A673 (cell line): ENCODE measurements at regions not wholly inside any gene's neighbourhood (a gene's known extent, or its start where the extent isn't known, plus 50 kb on each side); places are given as distances from the start of the nearest gene placed in this dataset.
"Not testable (repeated sequence)": the region's sequence is repeated elsewhere in the genome, so short reads cannot be mapped to it uniquely, and the experiment has no call there.

ENCODE experiments used
- BruUV-seq: library from RNA; stranded (reverse); fragments of 400-500 nt; replicated peaks from 2 replicates; lab custom pipeline; 2021; lab: Mats Ljungman, UMichigan
- CTCF ChIA-PET: fragments of 300-600 bp; sonication (Branson Sonifier 250); formaldehyde crosslinking; loops from one replicate; lab custom pipeline; 2022; ENCODE audit warnings: antibody characterized with exemption; lab: Charles Lee
- POLR2A ChIA-PET: fragments of 300-600 bp; sonication (Branson Sonifier 250); formaldehyde crosslinking; loops from one replicate; lab custom pipeline; 2022; ENCODE audit warnings: antibody characterized with exemption; ENCODE audit not compliant: low non-redundant PET; lab: Charles Lee
- DNase-seq: peaks from one replicate; pipeline ENCODE4 v3.0.0-alpha.2; 2015; ENCODE audit warnings: low spot score
- H3K27ac ChIP-seq: fragments of 200-600 bp; sonication (generic); 2 replicates; pipeline ENCODE4 v1.5.1; 2016; ENCODE audit warnings: mixed run types, low read depth, mild to moderate bottlenecking, mixed read lengths, antibody characterized with exemption, low read length; ENCODE audit not compliant: poor library complexity, severe bottlenecking
- H3K27me3 ChIP-seq: fragments of 200-600 bp; sonication (generic); replicated peaks from 2 replicates; pipeline ENCODE4 v1.6.1; 2017; ENCODE audit warnings: mixed run types, low read depth, mild to moderate bottlenecking, mixed read lengths, antibody characterized with exemption, low read length; ENCODE audit not compliant: insufficient read depth, poor library complexity
- H3K36me3 ChIP-seq: fragments of 200-600 bp; sonication (generic); 2 replicates; pipeline ENCODE4 v1.6.1; 2016; ENCODE audit warnings: mixed run types, mild to moderate bottlenecking, mixed read lengths, antibody characterized with exemption, low read length; ENCODE audit not compliant: insufficient read depth, poor library complexity, severe bottlenecking
- H3K4me1 ChIP-seq: fragments of 200-600 bp; sonication (generic); 2 replicates; pipeline ENCODE4 v1.6.1; 2017; ENCODE audit warnings: mixed run types, mild to moderate bottlenecking, mixed read lengths, antibody characterized with exemption, low read length; ENCODE audit not compliant: insufficient read depth, poor library complexity, severe bottlenecking
- H3K4me3 ChIP-seq: fragments of 200-600 bp; sonication (generic); 2 replicates; pipeline ENCODE4 v1.5.1; 2016; ENCODE audit warnings: low read depth, mixed run types, mild to moderate bottlenecking, mixed read lengths, low read length; ENCODE audit not compliant: poor library complexity, severe bottlenecking
- H3K9me3 ChIP-seq: fragments of 200-600 bp; sonication (generic); 2 replicates; pipeline ENCODE4 v1.6.1; 2016; ENCODE audit warnings: mixed run types, low read depth, mild to moderate bottlenecking, mixed read lengths, antibody characterized with exemption, low read length; ENCODE audit not compliant: poor library complexity, severe bottlenecking
- CTCF ChIP-seq: fragments of 300-800, 200-600 bp; sonication (generic); conservative IDR thresholded peaks from 2 replicates; pipeline ENCODE4 v1.5.1; 2017; ENCODE audit warnings: low read depth, mild to moderate bottlenecking, antibody characterized with exemption, low read length, moderate library complexity, mixed read lengths
- EZH2 ChIP-seq: fragments of 200-600 bp; sonication (generic); IDR thresholded peaks from 2 replicates; pipeline ENCODE4 v1.6.1; 2017; ENCODE audit warnings: borderline replicate concordance, low read depth, mild to moderate bottlenecking, mixed read lengths, antibody characterized with exemption, low read length; ENCODE audit not compliant: poor library complexity, severe bottlenecking
- intact Hi-C: fragments of 100-400 bp; cut with micrococcal nuclease; formaldehyde crosslinking; loops from one replicate; pipeline ENCODE4 v1.10.0; 2022; ENCODE audit not compliant: unreplicated experiment

GRCh38 chr21:9776286-9777020 is 744.9 kb upstream of the TPTE start:
- H3K27ac ChIP-seq, DNase-seq, intact Hi-C loops, BruUV-seq, H3K4me3 ChIP-seq, H3K4me1 ChIP-seq, H3K27me3 ChIP-seq, CTCF ChIA-PET, POLR2A ChIA-PET, H3K36me3 ChIP-seq: not testable (repeated sequence)
- H3K9me3 ChIP-seq, result peaks cover 70% of the 10 kb centered on the region

DNA sequence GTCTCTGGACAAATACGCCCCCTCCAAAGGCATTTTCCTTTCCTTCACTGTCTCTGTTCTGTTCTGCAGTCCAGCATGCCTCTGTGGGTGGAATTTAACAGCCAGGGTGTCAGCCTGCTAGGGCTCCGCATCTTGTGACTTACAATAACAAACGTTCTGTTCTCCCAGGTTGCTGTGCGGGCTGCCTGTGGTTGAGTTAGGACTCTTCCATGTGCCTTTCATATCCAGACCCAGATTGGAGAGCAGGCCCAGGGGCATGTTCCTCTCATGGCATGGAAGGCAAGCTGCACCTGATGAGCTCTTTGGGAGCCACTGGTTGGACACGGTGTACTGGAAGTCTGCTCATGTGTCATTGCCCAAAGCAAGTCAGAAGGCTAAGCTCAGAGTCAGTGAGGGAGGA is 742.8 kb upstream of the TPTE start:
- H3K27ac ChIP-seq, CTCF ChIA-PET, DNase-seq, H3K4me3 ChIP-seq, H3K4me1 ChIP-seq, BruUV-seq, POLR2A ChIA-PET, H3K27me3 ChIP-seq, H3K36me3 ChIP-seq, intact Hi-C loops: not testable (repeated sequence)
- peaks cover 67% of the 10 kb centered on the region for H3K9me3 ChIP-seq

- peaks cover 59% of the 10 kb centered on the region for H3K9me3 ChIP-seq
- no peaks in the 10 kb centered on the region for H3K4me1 ChIP-seq
- intact Hi-C loops, result no loop called here
- no peaks in the 10 kb centered on the region for H3K27me3 ChIP-seq
- no peak for DNase-seq
- no peaks in the 10 kb centered on the region for H3K36me3 ChIP-seq
- no peak overlapping the region for H3K4me3 ChIP-seq
- BruUV-seq, result no TSS peak
- TF ChIP-seq CTCF, result no peak
- no peak for TF ChIP-seq EZH2
- no peak overlapping the region for H3K27ac ChIP-seq
- CTCF ChIA-PET, result no interaction called here
- POLR2A ChIA-PET, result no interaction called here
Measured at GRCh38 chr21:9780441-9780937, 740.9 kb upstream of the TPTE start.

GRCh38 chr21:9783587-9783986 is 737.8 kb upstream of the TPTE start:
- H3K36me3 ChIP-seq, CTCF ChIA-PET, H3K4me3 ChIP-seq, H3K4me1 ChIP-seq, intact Hi-C loops, POLR2A ChIA-PET, BruUV-seq, DNase-seq, H3K27ac ChIP-seq, H3K27me3 ChIP-seq: not testable (repeated sequence)
- peaks cover 63% of the 10 kb centered on the region for H3K9me3 ChIP-seq

DNA sequence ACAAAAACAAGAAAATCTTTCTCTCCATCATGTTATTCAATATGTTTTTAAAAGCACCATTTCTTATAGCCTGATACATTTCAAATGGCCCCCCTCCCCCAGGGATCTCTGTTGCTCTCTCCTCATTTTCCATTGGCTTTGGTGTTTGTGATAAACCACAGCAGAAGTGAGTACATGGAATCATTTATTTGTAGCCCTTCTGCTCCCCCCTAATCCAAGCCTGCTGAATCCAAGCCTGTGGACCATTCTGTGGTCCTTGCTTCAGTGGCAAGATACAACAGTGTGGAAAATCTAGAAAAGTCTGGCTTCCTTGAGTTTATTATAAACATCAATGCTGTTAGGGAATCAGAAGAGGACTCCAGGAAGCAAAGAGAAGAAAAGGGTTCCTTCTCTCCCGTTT is 737.2 kb upstream of the TPTE start:
- H3K4me3 ChIP-seq, BruUV-seq, intact Hi-C loops, POLR2A ChIA-PET, H3K27me3 ChIP-seq, DNase-seq, H3K36me3 ChIP-seq, H3K27ac ChIP-seq, CTCF ChIA-PET, H3K4me1 ChIP-seq: not testable (repeated sequence)
- peaks cover 68% of the 10 kb centered on the region for H3K9me3 ChIP-seq

DNA sequence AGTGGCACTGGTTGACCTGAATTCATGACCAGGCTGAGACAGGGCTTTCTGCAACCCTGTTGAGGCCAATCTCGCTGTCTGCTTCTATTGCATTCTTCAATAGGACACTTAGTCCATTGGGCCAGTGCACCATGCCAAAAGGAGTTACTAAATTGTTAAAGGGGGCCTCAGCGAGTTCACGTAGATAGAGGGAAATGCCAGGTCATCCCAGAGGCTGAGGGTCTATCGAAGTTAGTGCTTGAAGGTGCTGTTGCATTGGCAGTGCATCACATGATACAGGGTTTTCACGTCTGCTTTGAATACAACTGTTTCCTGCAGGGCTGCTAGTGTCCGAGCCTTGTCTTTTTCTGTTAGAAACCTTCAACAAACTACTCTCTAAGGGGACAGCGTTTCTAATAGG is 735.3 kb upstream of the TPTE start:
- POLR2A ChIA-PET, intact Hi-C loops, BruUV-seq, H3K36me3 ChIP-seq, H3K4me1 ChIP-seq, CTCF ChIA-PET, DNase-seq, H3K27me3 ChIP-seq, H3K4me3 ChIP-seq, H3K27ac ChIP-seq: not testable (repeated sequence)
- H3K9me3 ChIP-seq, result peaks cover 76% of the 10 kb centered on the region

DNA sequence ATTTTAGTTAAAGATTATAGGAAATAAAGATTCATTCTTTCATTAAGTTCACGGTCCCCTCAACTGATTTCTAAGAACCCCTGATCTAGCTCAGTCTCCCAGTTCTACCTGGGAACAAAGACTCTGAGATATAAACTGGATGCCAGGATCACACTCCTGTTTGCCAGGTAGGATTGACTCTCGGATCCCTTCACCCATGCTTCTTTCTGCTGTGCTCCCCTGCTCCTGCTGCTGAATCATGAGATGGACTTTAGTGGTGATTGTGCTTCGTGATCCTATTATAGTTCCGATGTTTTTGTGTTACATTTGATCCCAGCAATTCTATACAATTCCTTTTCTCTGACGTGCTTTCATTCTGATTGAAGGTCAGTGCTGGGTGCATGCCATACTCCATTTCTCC is 733.1 kb upstream of the TPTE start:
- POLR2A ChIA-PET, intact Hi-C loops, H3K36me3 ChIP-seq, H3K4me3 ChIP-seq, H3K27me3 ChIP-seq, H3K27ac ChIP-seq, BruUV-seq, CTCF ChIA-PET, DNase-seq, H3K4me1 ChIP-seq: not testable (repeated sequence)
- peaks cover 70% of the 10 kb centered on the region for H3K9me3 ChIP-seq
